ENCODE measurements at regions not wholly inside any gene's neighbourhood (a gene's known extent, or its start where the extent isn't known, plus 50 kb on each side); places are given as distances from the start of the nearest gene placed in this dataset.
"Not testable (repeated sequence)": the region's sequence is repeated elsewhere in the genome, so short reads cannot be mapped to it uniquely, and the experiment has no call there.

DNA sequence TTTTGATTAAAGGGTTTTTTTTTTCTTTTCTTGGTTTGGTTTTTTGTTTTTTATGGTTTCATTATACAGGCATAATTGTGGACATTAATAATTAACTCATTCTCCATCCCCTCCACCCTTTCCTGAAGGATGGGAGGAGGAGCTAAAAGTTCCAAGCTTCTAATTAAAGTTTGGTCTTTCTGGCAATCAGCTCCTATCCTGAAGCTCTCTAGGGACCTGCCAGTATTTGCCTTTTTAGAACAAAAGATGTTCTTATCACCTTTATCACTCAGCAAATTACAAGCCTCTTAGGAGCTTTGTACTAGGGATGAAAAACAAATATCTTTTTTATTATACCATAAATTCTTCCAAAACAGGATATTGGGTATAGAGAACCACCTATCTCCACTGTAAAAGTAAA is 589.8 kb downstream of the PDHA2 start:
- no peaks in the 10 kb centered on the region for H3K9me3 Mint-ChIP-seq
- no peak overlapping the region for H3K4me3 Mint-ChIP-seq
- H3K27ac Mint-ChIP-seq: no peak overlapping the region
- no peaks in the 10 kb centered on the region for H3K36me3 Mint-ChIP-seq
- no peaks in the 10 kb centered on the region for H3K27me3 Mint-ChIP-seq
- H3K4me1 Mint-ChIP-seq: no peaks in the 10 kb centered on the region

DNA sequence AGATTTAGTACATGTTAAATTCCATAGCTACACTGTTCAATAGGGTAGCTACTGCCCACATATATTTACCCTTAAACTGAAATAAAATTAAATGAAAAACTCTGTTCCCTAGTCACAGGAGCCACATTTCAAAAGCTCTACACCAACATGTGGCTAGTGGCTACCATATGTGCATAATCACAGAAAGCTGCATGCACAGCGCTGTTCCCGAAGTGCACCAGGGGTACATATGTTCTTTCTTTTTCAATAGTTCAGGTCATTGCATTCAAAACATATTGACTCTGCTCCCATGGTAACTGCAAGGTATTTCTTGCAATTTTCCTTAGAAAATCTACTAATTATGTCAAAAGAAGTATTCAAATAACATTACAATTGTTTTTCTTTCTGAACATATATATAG is 591.2 kb downstream of the PDHA2 start:
- H3K4me3 Mint-ChIP-seq: no peak overlapping the region
- H3K27me3 Mint-ChIP-seq: no peaks in the 10 kb centered on the region
- no peaks in the 10 kb centered on the region for H3K4me1 Mint-ChIP-seq
- no peaks in the 10 kb centered on the region for H3K36me3 Mint-ChIP-seq
- H3K9me3 Mint-ChIP-seq: no peaks in the 10 kb centered on the region
- no peak overlapping the region for H3K27ac Mint-ChIP-seq

DNA sequence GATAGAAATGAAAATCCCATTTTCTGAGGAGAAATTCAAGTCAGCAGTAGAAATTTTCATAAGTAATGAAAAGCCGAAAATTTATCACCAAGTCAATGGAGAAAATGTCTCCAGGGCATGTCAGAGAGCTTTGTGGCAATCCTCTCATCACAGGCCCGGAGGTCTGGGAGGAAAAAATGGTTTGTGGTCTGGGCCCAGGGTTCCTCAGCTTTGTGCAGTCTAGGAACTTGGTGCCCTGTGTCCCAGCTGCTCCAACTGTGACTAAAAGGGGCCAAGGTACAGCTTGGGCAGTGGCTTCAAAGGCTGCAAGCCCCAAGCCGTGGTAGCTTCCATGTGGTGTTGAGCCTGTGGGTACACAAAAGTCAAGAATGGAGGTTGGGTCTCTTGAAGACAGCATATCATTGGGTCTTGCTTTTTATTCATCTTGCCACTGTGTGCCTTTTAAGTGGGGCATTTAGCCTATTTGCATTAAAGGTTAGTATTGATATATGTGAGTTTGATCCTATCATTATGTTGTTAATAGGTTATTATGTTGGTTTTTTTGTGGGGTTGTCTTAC is 608.5 kb downstream of the PDHA2 start:
- Mint-ChIP-seq H3K4me1 (no peaks in the 10 kb centered on the region), H3K27me3 (no peaks in the 10 kb centered on the region), H3K36me3 (no peaks in the 10 kb centered on the region), H3K4me3 (no peak overlapping the region), H3K9me3 (peaks cover 37% of the 10 kb centered on the region), H3K27ac (no peak overlapping the region)

GRCh38 chr4:96455045-96455720 is 615.3 kb downstream of the PDHA2 start:
- no peaks in the 10 kb centered on the region for H3K27me3 Mint-ChIP-seq
- H3K9me3 Mint-ChIP-seq: peaks cover 9% of the 10 kb centered on the region
- no peak overlapping the region for H3K4me3 Mint-ChIP-seq
- H3K27ac Mint-ChIP-seq: no peak overlapping the region
- no peaks in the 10 kb centered on the region for H3K36me3 Mint-ChIP-seq
- H3K4me1 Mint-ChIP-seq: no peaks in the 10 kb centered on the region

DNA sequence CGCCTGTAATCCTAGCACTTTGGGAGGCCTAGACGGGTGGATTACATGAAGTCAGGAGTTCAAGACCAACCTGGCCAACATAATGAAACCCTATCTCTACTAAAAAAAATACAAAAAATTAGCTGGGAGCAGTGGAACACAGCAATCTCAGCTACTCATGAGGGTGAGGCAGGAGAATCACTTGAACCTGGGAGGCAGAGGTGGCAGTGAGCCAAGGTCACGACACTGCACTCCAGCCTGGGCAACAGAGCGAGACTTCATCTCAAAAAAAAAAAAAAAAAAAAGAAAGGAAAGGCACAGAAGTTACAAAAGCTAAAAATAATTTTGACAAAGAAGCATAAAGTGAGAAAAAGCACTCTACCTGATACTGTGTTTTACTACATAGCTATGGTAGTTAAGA is 618.1 kb downstream of the PDHA2 start:
- H3K36me3 Mint-ChIP-seq, H3K9me3 Mint-ChIP-seq, H3K27me3 Mint-ChIP-seq, H3K27ac Mint-ChIP-seq, H3K4me3 Mint-ChIP-seq, H3K4me1 Mint-ChIP-seq: not testable (repeated sequence)

DNA sequence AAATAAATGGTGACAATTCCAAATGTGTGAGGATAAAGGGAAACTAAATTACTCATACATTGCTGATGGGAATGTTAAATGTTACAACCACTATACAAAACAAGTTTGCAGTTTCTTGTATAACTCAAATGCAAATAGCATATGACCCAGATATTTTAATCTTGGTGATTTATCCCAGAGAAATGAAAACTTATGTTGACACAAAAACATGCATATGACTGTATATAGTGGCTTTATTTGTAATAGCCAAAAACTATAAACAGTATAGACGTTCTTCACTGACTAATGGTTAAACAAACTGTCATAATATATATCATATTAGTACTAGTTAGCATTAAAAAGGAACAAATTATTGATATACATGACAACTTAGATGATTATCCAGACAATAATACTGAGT is 619.2 kb downstream of the PDHA2 start:
- peaks cover 9% of the 10 kb centered on the region for H3K9me3 Mint-ChIP-seq
- no peaks in the 10 kb centered on the region for H3K36me3 Mint-ChIP-seq
- H3K4me3 Mint-ChIP-seq: no peak overlapping the region
- no peaks in the 10 kb centered on the region for H3K4me1 Mint-ChIP-seq
- no peak overlapping the region for H3K27ac Mint-ChIP-seq
- H3K27me3 Mint-ChIP-seq: no peaks in the 10 kb centered on the region

DNA sequence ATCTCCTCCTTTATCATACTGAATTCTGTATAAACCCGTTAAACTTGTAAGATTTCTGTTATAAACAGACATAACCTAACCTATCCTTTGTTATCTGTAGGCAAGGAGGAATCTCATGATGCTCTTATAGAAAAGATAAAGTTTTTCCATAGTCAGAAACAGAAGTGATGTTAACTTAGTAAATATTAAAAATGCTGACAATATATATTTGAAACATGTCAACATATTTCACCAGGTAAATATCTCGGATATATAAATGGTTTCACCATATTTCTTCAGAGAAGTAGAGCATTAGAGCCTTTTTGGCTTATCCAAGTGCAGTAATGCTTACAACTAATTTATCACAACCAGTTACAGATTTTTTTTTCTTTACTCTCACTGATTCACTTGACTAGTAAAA is 625.9 kb downstream of the PDHA2 start:
- H3K27ac Mint-ChIP-seq: no peak overlapping the region
- H3K27me3 Mint-ChIP-seq: no peaks in the 10 kb centered on the region
- H3K36me3 Mint-ChIP-seq: no peaks in the 10 kb centered on the region

GRCh38 chr4:96471956-96472867 is 632.3 kb downstream of the PDHA2 start:
- H3K27me3 Mint-ChIP-seq: no peaks in the 10 kb centered on the region
- no peak overlapping the region for H3K27ac Mint-ChIP-seq
- H3K4me1 Mint-ChIP-seq: no peaks in the 10 kb centered on the region
- peaks cover 5% of the 10 kb centered on the region for H3K9me3 Mint-ChIP-seq
- H3K36me3 Mint-ChIP-seq: no peaks in the 10 kb centered on the region
- H3K4me3 Mint-ChIP-seq: no peak overlapping the region

More for the DNA sequence above, 625.9 kb downstream of the PDHA2 start:
- no peak overlapping the region for H3K4me3 Mint-ChIP-seq
- no peaks in the 10 kb centered on the region for H3K4me1 Mint-ChIP-seq
- peaks cover 9% of the 10 kb centered on the region for H3K9me3 Mint-ChIP-seq

DNA sequence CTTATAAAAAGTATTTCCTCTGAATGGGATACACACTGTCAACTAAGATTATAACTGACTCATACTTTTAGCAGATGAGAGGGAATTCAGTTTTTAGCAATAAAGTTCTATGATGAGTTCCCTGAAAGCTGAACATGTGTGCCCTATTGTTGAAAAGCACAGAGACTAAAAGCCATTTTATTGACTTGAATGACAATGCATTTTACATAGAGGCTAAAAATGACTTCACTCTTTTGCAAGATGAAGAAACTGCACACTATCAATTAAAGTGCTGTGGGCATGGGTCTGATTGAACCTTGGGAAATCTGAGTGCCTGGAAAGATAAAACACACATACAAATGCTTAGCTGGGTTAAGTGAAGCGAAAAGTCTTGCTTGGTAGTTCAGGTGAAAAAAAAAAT is 633.4 kb downstream of the PDHA2 start:
- H3K27me3 Mint-ChIP-seq: no peaks in the 10 kb centered on the region
- H3K9me3 Mint-ChIP-seq: peaks cover 13% of the 10 kb centered on the region
- H3K36me3 Mint-ChIP-seq: no peaks in the 10 kb centered on the region
- H3K27ac Mint-ChIP-seq: no peak overlapping the region
- H3K4me3 Mint-ChIP-seq: no peak overlapping the region
- no peaks in the 10 kb centered on the region for H3K4me1 Mint-ChIP-seq

GRCh38 chr4:96483308-96484030 is 643.6 kb downstream of the PDHA2 start:
- Mint-ChIP-seq H3K27me3 (no peaks in the 10 kb centered on the region), H3K36me3 (no peaks in the 10 kb centered on the region), H3K4me1 (no peaks in the 10 kb centered on the region), H3K27ac (no peak overlapping the region), H3K4me3 (no peak overlapping the region), H3K9me3 (peaks cover 19% of the 10 kb centered on the region)

- H3K27me3 Mint-ChIP-seq: no peaks in the 10 kb centered on the region
- H3K27ac Mint-ChIP-seq: no peak overlapping the region
- no peak overlapping the region for H3K4me3 Mint-ChIP-seq
- no peaks in the 10 kb centered on the region for H3K36me3 Mint-ChIP-seq
- H3K9me3 Mint-ChIP-seq: peaks cover 14% of the 10 kb centered on the region
- H3K4me1 Mint-ChIP-seq: no peaks in the 10 kb centered on the region
Measured at GRCh38 chr4:96486563-96486962, 646.7 kb downstream of the PDHA2 start.

DNA sequence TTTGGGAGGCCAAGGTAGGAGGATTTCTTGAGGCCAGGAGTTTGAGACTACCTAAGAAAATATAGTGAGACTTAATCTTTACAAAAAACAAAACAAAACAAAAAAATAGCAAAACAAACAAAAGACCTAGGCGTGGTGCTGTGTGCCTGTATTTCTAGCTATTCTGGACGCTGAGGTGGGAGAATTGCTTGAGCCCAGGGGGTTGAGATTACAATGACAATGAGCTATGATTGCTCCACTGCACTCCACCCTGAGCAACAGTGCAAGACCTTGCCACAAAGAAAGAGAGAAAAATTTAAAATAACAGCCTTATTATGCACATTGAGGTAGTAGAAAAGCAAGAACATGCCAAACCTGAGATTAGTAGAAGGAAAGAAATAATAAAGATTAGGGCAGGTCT is 657.7 kb downstream of the PDHA2 start:
- Mint-ChIP-seq H3K27ac (no peak overlapping the region), H3K4me3 (no peak overlapping the region), H3K4me1 (no peaks in the 10 kb centered on the region), H3K9me3 (peaks cover 6% of the 10 kb centered on the region), H3K36me3 (no peaks in the 10 kb centered on the region), H3K27me3 (no peaks in the 10 kb centered on the region)

DNA sequence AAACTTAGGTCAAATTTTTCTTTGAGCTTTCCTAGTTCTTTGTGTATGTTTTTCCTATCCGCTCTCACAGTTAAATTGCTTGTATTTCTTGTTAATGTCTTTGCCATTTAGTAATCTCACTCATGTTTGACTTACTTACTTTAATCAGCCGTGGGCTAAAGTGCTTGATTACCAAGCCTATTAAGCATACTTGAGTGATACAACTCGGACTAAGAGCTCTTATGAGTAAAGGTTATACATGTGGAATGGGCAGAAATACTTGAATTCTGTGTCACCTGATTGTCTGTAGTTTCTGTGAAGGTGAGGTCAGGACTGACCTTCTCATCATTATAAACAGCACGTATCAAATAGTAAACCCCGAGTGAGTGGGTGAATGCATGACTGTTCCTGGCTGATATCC is 664.5 kb downstream of the PDHA2 start:
- Mint-ChIP-seq H3K4me1 (no peaks in the 10 kb centered on the region), H3K4me3 (no peak overlapping the region), H3K27me3 (no peaks in the 10 kb centered on the region), H3K9me3 (peaks cover 6% of the 10 kb centered on the region), H3K36me3 (no peaks in the 10 kb centered on the region), H3K27ac (no peak overlapping the region)

DNA sequence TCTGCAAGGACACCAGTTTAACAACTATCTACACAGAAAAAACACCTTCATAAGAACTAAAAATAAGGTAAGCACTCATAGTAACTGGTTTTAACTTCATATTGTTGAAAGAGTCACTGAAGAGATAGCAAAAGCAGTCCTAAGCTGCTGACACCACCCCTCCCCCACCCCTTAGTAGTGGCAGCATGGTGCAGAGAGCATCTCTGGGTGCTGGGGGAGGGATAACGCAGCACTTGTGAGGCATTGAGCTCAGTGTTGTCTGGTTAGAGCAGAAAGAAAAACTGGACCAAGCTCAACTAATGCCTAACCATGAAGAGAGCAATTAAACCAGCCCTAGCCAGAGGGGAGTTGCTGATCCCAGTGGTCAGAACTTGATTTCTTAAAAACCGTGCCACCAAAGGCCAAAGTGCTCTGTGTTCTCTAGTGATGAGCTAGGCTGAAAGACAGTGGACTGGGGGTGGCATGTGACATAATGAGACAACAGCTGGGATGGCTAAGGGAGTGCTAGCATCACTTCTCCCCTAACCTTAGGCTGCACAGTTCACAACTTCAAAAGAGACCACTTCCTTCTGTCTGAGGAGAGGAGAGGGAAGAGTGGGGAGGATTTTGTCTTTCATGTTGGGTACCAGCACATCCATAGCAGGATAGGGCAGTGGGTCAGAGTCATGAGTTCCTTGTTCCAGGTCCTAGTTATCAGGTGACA is 669.3 kb downstream of the PDHA2 start:
- Mint-ChIP-seq H3K4me1 (no peaks in the 10 kb centered on the region), H3K27me3 (no peaks in the 10 kb centered on the region), H3K9me3 (peaks cover 13% of the 10 kb centered on the region), H3K27ac (no peak overlapping the region), H3K36me3 (no peaks in the 10 kb centered on the region), H3K4me3 (no peak overlapping the region)

DNA sequence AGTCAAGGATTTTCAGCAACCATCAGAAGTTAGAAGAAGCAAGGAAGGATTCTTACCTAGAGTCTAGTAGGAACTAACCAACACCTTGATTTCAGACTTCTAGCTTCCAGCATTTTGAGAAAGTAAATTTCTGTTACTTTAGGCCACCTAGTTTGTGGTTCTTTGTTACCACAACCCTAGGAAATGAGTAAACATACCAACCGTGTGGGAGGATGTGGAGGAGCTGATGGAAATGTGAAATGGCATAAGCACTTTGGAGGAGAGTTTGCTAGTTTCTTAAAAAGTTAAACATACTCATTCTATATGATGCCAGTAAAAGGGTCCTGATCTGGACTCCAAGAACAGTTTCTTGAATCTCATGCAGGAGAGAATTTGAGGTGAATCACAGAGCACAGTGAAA is 679.4 kb downstream of the PDHA2 start:
- H3K9me3 Mint-ChIP-seq: peaks cover 11% of the 10 kb centered on the region
- no peak overlapping the region for H3K27ac Mint-ChIP-seq
- H3K4me3 Mint-ChIP-seq: no peak overlapping the region
- H3K4me1 Mint-ChIP-seq: no peaks in the 10 kb centered on the region
- H3K36me3 Mint-ChIP-seq: no peaks in the 10 kb centered on the region
- no peaks in the 10 kb centered on the region for H3K27me3 Mint-ChIP-seq
